BJ (cell line): ENCODE measurements at regions not wholly inside any gene's neighbourhood (a gene's known extent, or its start where the extent isn't known, plus 50 kb on each side); places are given as distances from the start of the nearest gene placed in this dataset.

Experiments
- CTCF ChIA-PET: fragments of 350-600 bp; formaldehyde crosslinking; extraction: SDS; loops from one replicate; lab custom pipeline; 2021; ENCODE audit warnings: antibody characterized with exemption, inconsistent platforms; lab: Yijun Ruan, JAX
- POLR2A ChIA-PET: fragments of 300-600 bp; sonication (Branson Sonifier 250); formaldehyde crosslinking; extraction: SDS; loops from one replicate; lab custom pipeline; 2021; ENCODE audit warnings: antibody characterized with exemption; lab: Charles Lee
- DNase-seq: peaks from one replicate; pipeline ENCODE4 v3.0.0-alpha.2; 2011; ENCODE audit warnings: low read depth
- H3K27me3 ChIP-seq: 2 replicates; pipeline ENCODE4 v1.6.0; 2011; ENCODE audit warnings: low read length; ENCODE audit not compliant: control insufficient read depth, insufficient read depth
- H3K36me3 ChIP-seq: 2 replicates; pipeline ENCODE4 v1.5.1; 2011; ENCODE audit warnings: low read length; ENCODE audit not compliant: control insufficient read depth, insufficient read depth
- H3K4me3 ChIP-seq: 2 replicates; pipeline ENCODE4 v1.5.1; 2011; ENCODE audit warnings: low read depth, mild to moderate bottlenecking, control low read depth, low read length
- CTCF ChIP-seq: IDR thresholded peaks from 2 replicates; pipeline ENCODE4 v1.5.1; 2011; ENCODE audit warnings: low read depth, mild to moderate bottlenecking, control low read depth, inconsistent platforms, low read length, moderate library complexity; ENCODE audit not compliant: insufficient read depth

GRCh38 chr14:82587226-82587625 is 1053.6 kb upstream of the SEL1L start:
- Histone ChIP-seq H3K27me3 (no peaks in the 10 kb centered on the region), H3K4me3 (no peak overlapping the region), H3K36me3 (no peaks in the 10 kb centered on the region)
- no peak for TF ChIP-seq CTCF
- CTCF ChIA-PET: no interaction called here
- no peak for DNase-seq
- POLR2A ChIA-PET: no interaction called here

- ChIA-PET POLR2A (no interaction called here), CTCF (no interaction called here)
- H3K27me3 ChIP-seq: no peaks in the 10 kb centered on the region
- TF ChIP-seq CTCF: no peak
- no peak overlapping the region for H3K4me3 ChIP-seq
- H3K36me3 ChIP-seq: no peaks in the 10 kb centered on the region
- DNase-seq: no peak
Measured at GRCh38 chr14:82595466-82595865, 1061.8 kb upstream of the SEL1L start.

GRCh38 chr14:82602794-82603193 is 1069.1 kb upstream of the SEL1L start:
- Histone ChIP-seq H3K27me3 (no peaks in the 10 kb centered on the region), H3K4me3 (no peak overlapping the region), H3K36me3 (no peaks in the 10 kb centered on the region)
- ChIA-PET CTCF (no interaction called here), POLR2A (no interaction called here)
- no peak for TF ChIP-seq CTCF
- DNase-seq: no peak

- Histone ChIP-seq H3K4me3 (no peak overlapping the region), H3K27me3 (no peaks in the 10 kb centered on the region), H3K36me3 (no peaks in the 10 kb centered on the region)
- ChIA-PET CTCF (no interaction called here), POLR2A (no interaction called here)
- DNase-seq: no peak
- TF ChIP-seq CTCF: no peak
Measured at GRCh38 chr14:82604819-82605218, 1071.2 kb upstream of the SEL1L start.

GRCh38 chr14:82621881-82622450 is 1088.3 kb upstream of the SEL1L start:
- CTCF ChIA-PET: no interaction called here
- Histone ChIP-seq H3K36me3 (no peaks in the 10 kb centered on the region), H3K27me3 (no peaks in the 10 kb centered on the region), H3K4me3 (no peak overlapping the region)
- no peak for DNase-seq
- no peak for TF ChIP-seq CTCF
- POLR2A ChIA-PET: no interaction called here
